Liver (tissue), 3 donors: ENCODE measurements at regions not wholly inside any gene's neighbourhood (a gene's known extent, or its start where the extent isn't known, plus 50 kb on each side); places are given as distances from the start of the nearest gene placed in this dataset.

Experiments
- EGR1 ChIP-seq, 2 donors: IDR thresholded peaks; 2 replicates each; pipeline ENCODE4 v1.6.1; 2016 to 2018; ENCODE audit warnings: antibody characterized with exemption in 2 of 2, low read depth in 2 of 2
- FOXA1 ChIP-seq: IDR thresholded peaks from 2 replicates; pipeline ENCODE4 v1.6.1; 2016; ENCODE audit warnings: antibody characterized with exemption
- GABPA ChIP-seq, 2 donors: IDR thresholded peaks in 1 of 2; conservative IDR thresholded peaks in 1 of 2; 2 replicates each; pipeline ENCODE4 v1.6.1; 2016; ENCODE audit warnings: antibody characterized with exemption in 2 of 2, mild to moderate bottlenecking in 1 of 2, moderate library complexity in 1 of 2
- JUND ChIP-seq, 2 donors: IDR thresholded peaks; 2 replicates each; pipeline ENCODE4 v1.6.1; 2016; ENCODE audit warnings: antibody characterized with exemption in 2 of 2
- NR2F2 ChIP-seq: IDR thresholded peaks from 2 replicates; pipeline ENCODE4 v1.6.1; 2016; ENCODE audit warnings: antibody characterized with exemption
- RAD21 ChIP-seq, 2 donors: IDR thresholded peaks; 2 replicates each; pipeline ENCODE4 v1.6.1; 2016; ENCODE audit warnings: antibody characterized with exemption in 2 of 2, mild to moderate bottlenecking in 2 of 2
- SP1 ChIP-seq: IDR thresholded peaks from 2 replicates; pipeline ENCODE4 v1.6.1; 2018; ENCODE audit warnings: antibody characterized with exemption, mild to moderate bottlenecking
- YY1 ChIP-seq: IDR thresholded peaks from 2 replicates; pipeline ENCODE4 v1.6.1; 2016; ENCODE audit warnings: antibody characterized with exemption, mild to moderate bottlenecking
- TF ChIP-seq, protein P1 (sequence below): IDR thresholded peaks from 2 replicates; pipeline ENCODE4 v1.6.1; 2016; ENCODE audit warnings: antibody characterized with exemption
- TF ChIP-seq, protein P2 (sequence below): fragments of 150-350 bp; IDR thresholded peaks from 2 replicates; pipeline ENCODE4 v1.5.1; 2017; ENCODE audit warnings: improper control_type of control experiment, low read depth, low read length; ENCODE audit not compliant: missing input control
- TF ChIP-seq, protein P3 (sequence below): IDR thresholded peaks from 2 replicates; pipeline ENCODE4 v1.6.1; 2016; ENCODE audit warnings: antibody characterized with exemption, mild to moderate bottlenecking
- TF ChIP-seq, protein P4 (sequence below): IDR thresholded peaks from 2 replicates; pipeline ENCODE4 v1.6.1; 2016; ENCODE audit warnings: antibody characterized with exemption
- TF ChIP-seq, protein P5 (sequence below): IDR thresholded peaks from 2 replicates; pipeline ENCODE4 v1.6.1; 2016; ENCODE audit warnings: antibody characterized with exemption
- donor health status: healthy.
- donor health status: healthy.

DNA sequence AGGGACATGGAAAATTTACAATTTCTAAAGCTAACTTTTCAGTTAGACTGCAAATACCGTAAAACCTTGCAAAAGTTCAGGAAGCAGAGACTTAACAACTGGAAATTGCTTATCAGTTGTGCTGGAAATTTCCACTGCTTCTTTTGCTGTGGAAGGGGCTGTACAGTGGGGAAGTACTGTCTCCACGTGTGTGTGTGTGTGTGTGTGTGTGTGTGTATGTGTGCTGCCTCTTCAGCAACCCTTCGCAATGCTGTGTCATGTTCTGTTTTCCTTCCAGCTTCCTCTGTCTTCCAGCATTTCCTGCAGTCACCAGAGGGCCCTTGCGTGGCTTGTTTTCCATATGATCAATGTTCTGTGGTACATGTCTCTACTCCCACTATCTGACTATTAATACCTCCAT lies 87.5 kb upstream of the RANBP3L start:
- TF ChIP-seq, protein P1, sequence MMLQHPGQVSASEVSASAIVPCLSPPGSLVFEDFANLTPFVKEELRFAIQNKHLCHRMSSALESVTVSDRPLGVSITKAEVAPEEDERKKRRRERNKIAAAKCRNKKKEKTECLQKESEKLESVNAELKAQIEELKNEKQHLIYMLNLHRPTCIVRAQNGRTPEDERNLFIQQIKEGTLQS, result no peak
- TF ChIP-seq, protein P2, sequence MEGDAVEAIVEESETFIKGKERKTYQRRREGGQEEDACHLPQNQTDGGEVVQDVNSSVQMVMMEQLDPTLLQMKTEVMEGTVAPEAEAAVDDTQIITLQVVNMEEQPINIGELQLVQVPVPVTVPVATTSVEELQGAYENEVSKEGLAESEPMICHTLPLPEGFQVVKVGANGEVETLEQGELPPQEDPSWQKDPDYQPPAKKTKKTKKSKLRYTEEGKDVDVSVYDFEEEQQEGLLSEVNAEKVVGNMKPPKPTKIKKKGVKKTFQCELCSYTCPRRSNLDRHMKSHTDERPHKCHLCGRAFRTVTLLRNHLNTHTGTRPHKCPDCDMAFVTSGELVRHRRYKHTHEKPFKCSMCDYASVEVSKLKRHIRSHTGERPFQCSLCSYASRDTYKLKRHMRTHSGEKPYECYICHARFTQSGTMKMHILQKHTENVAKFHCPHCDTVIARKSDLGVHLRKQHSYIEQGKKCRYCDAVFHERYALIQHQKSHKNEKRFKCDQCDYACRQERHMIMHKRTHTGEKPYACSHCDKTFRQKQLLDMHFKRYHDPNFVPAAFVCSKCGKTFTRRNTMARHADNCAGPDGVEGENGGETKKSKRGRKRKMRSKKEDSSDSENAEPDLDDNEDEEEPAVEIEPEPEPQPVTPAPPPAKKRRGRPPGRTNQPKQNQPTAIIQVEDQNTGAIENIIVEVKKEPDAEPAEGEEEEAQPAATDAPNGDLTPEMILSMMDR, result no peak
- TF ChIP-seq GABPA (IDR thresholded peaks at IDR 0.05 in 1 of 2, conservative IDR thresholded peaks at IDR 0.05 in 1 of 2), result no peak
- TF ChIP-seq, protein P3, sequence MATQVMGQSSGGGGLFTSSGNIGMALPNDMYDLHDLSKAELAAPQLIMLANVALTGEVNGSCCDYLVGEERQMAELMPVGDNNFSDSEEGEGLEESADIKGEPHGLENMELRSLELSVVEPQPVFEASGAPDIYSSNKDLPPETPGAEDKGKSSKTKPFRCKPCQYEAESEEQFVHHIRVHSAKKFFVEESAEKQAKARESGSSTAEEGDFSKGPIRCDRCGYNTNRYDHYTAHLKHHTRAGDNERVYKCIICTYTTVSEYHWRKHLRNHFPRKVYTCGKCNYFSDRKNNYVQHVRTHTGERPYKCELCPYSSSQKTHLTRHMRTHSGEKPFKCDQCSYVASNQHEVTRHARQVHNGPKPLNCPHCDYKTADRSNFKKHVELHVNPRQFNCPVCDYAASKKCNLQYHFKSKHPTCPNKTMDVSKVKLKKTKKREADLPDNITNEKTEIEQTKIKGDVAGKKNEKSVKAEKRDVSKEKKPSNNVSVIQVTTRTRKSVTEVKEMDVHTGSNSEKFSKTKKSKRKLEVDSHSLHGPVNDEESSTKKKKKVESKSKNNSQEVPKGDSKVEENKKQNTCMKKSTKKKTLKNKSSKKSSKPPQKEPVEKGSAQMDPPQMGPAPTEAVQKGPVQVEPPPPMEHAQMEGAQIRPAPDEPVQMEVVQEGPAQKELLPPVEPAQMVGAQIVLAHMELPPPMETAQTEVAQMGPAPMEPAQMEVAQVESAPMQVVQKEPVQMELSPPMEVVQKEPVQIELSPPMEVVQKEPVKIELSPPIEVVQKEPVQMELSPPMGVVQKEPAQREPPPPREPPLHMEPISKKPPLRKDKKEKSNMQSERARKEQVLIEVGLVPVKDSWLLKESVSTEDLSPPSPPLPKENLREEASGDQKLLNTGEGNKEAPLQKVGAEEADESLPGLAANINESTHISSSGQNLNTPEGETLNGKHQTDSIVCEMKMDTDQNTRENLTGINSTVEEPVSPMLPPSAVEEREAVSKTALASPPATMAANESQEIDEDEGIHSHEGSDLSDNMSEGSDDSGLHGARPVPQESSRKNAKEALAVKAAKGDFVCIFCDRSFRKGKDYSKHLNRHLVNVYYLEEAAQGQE, result no peak
- TF ChIP-seq, protein P4, sequence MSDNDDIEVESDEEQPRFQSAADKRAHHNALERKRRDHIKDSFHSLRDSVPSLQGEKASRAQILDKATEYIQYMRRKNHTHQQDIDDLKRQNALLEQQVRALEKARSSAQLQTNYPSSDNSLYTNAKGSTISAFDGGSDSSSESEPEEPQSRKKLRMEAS, result peak; percentile 55
- no peak for TF ChIP-seq JUND (IDR thresholded peaks at IDR 0.05)
- peak; percentile 64 for TF ChIP-seq SP1
- TF ChIP-seq NR2F2, result no peak
- TF ChIP-seq YY1, result no peak
- TF ChIP-seq, protein P5, sequence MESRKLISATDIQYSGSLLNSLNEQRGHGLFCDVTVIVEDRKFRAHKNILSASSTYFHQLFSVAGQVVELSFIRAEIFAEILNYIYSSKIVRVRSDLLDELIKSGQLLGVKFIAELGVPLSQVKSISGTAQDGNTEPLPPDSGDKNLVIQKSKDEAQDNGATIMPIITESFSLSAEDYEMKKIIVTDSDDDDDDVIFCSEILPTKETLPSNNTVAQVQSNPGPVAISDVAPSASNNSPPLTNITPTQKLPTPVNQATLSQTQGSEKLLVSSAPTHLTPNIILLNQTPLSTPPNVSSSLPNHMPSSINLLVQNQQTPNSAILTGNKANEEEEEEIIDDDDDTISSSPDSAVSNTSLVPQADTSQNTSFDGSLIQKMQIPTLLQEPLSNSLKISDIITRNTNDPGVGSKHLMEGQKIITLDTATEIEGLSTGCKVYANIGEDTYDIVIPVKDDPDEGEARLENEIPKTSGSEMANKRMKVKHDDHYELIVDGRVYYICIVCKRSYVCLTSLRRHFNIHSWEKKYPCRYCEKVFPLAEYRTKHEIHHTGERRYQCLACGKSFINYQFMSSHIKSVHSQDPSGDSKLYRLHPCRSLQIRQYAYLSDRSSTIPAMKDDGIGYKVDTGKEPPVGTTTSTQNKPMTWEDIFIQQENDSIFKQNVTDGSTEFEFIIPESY, result no peak
- no peak for TF ChIP-seq EGR1 (IDR thresholded peaks at IDR 0.05; ENCODE audit: low read depth in 2 of 2)
- no peak for TF ChIP-seq FOXA1
- peak in 1 of 2 donors; percentile 28 for TF ChIP-seq RAD21 (IDR thresholded peaks at IDR 0.05)
